Astrocyte (in vitro differentiated cells and primary cell): ENCODE measurements at regions not wholly inside any gene's neighbourhood (a gene's known extent, or its start where the extent isn't known, plus 50 kb on each side); places are given as distances from the start of the nearest gene placed in this dataset.

Experiments
- EZH2 ChIP-seq: IDR thresholded peaks from 2 replicates; pipeline ENCODE4 v1.6.1; 2012; ENCODE audit warnings: mild to moderate bottlenecking, low read length, inconsistent platforms; ENCODE audit not compliant: insufficient read depth
- TF ChIP-seq, protein P1 (sequence below): IDR thresholded peaks from 2 replicates; pipeline ENCODE4 v1.5.1; 2011; ENCODE audit warnings: low read depth, mild to moderate bottlenecking, inconsistent platforms, low read length, moderate library complexity; ENCODE audit not compliant: insufficient read depth

DNA sequence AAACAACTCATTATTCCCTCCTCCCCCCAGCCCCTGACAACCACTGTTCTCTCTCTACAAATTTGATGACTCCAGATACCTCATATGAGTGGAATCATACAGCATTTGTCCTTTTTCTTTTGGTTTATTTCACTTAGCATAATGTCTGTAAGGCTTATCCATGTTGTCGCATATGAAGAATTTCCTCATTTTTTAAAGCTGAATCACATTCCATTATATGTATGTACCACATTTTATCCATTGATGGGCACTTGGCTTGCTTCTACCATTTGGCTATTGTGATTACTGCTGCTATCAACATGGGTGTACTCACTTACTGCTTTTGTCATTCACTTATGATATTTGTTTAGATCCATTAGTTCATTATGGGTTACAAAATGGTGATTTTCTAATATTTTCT is 112.8 kb downstream of the BUB3 start:
- TF ChIP-seq, protein P1, sequence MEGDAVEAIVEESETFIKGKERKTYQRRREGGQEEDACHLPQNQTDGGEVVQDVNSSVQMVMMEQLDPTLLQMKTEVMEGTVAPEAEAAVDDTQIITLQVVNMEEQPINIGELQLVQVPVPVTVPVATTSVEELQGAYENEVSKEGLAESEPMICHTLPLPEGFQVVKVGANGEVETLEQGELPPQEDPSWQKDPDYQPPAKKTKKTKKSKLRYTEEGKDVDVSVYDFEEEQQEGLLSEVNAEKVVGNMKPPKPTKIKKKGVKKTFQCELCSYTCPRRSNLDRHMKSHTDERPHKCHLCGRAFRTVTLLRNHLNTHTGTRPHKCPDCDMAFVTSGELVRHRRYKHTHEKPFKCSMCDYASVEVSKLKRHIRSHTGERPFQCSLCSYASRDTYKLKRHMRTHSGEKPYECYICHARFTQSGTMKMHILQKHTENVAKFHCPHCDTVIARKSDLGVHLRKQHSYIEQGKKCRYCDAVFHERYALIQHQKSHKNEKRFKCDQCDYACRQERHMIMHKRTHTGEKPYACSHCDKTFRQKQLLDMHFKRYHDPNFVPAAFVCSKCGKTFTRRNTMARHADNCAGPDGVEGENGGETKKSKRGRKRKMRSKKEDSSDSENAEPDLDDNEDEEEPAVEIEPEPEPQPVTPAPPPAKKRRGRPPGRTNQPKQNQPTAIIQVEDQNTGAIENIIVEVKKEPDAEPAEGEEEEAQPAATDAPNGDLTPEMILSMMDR, result no peak
- no peak for TF ChIP-seq EZH2
